ENCODE measurements at regions not wholly inside any gene's neighbourhood (a gene's known extent, or its start where the extent isn't known, plus 50 kb on each side); places are given as distances from the start of the nearest gene placed in this dataset.

- TF ChIP-seq CTCF (IDR thresholded peaks at IDR 0.05) (no peak), POLR2A (IDR thresholded peaks at IDR 0.05) (no peak)
Observed at GRCh38 chr9:116101516-116101915, 52.1 kb upstream of the PAPPA start.
